ENCODE measurements at regions not wholly inside any gene's neighbourhood (a gene's known extent, or its start where the extent isn't known, plus 50 kb on each side); places are given as distances from the start of the nearest gene placed in this dataset.

GRCh38 chr5:106376522-106376921 lies 1294.2 kb downstream of the EFNA5 start:
- no peak for TF ChIP-seq EZH2 (IDR thresholded peaks at IDR 0.05; ENCODE audit: borderline replicate concordance, low read length)
- no peak for TF ChIP-seq CTCF (conservative IDR thresholded peaks at IDR 0.05 in 1 of 2, IDR thresholded peaks at IDR 0.05 in 1 of 2; ENCODE audit: extremely low read depth in 1 of 2, insufficient read depth in 1 of 2, low read depth in 1 of 2, low read length in 2 of 2)

Data from mammary epithelial cell (primary cell).